GM18951 (cell line): ENCODE measurements at regions not wholly inside any gene's neighbourhood (a gene's known extent, or its start where the extent isn't known, plus 50 kb on each side); places are given as distances from the start of the nearest gene placed in this dataset.

Source experiments
- POLR2A ChIP-seq: IDR thresholded peaks from 4 replicates; pipeline ENCODE4 v1.6.1; 2011; ENCODE audit warnings: mild to moderate bottlenecking; ENCODE audit not compliant: insufficient read length, insufficient read depth; ENCODE audit errors: extremely low read depth
- in situ Hi-C: fragments of 300-500 bp; cut with MboI; formaldehyde crosslinking; loops from one replicate; pipeline ENCODE4 v1.12.0; 2022; ENCODE audit warnings: low sequenced_read_pairs, mixed read lengths, inconsistent platforms; ENCODE audit not compliant: unreplicated experiment

- TF ChIP-seq POLR2A, result no peak
- in situ Hi-C loops, result no loop called here
These were observed 150.4 kb upstream of the PCSK5 start for GRCh38 chr9:75739884-75740611.

GRCh38 chr9:75743855-75744254 is 146.6 kb upstream of the PCSK5 start:
- in situ Hi-C loops, result no loop called here

GRCh38 chr9:75754080-75754479 is 136.4 kb upstream of the PCSK5 start:
- in situ Hi-C loops, result no loop called here
- TF ChIP-seq POLR2A, result no peak

More at GRCh38 chr9:75743855-75744254, 146.6 kb upstream of the PCSK5 start:
- TF ChIP-seq POLR2A, result no peak

- no peak for TF ChIP-seq POLR2A
- in situ Hi-C loops, result no loop called here
These were observed 115.3 kb upstream of the PCSK5 start for GRCh38 chr9:75775166-75775565.

- in situ Hi-C loops, result no loop called here
- no peak for TF ChIP-seq POLR2A
These were observed 114.3 kb upstream of the PCSK5 start for GRCh38 chr9:75775966-75776691.

GRCh38 chr9:75780185-75780584 is 110.3 kb upstream of the PCSK5 start:
- TF ChIP-seq POLR2A, result no peak
- in situ Hi-C loops, result no loop called here

- TF ChIP-seq POLR2A, result no peak
- in situ Hi-C loops, result no loop called here
These were observed 102.4 kb upstream of the PCSK5 start for GRCh38 chr9:75788006-75788634.

GRCh38 chr9:75797085-75797580 is 93.3 kb upstream of the PCSK5 start:
- in situ Hi-C loops, result no loop called here
- no peak for TF ChIP-seq POLR2A

GRCh38 chr9:75798505-75798904 is 92.0 kb upstream of the PCSK5 start:
- in situ Hi-C loops, result no loop called here
- TF ChIP-seq POLR2A, result no peak

GRCh38 chr9:75803130-75803529 is 87.3 kb upstream of the PCSK5 start:
- no peak for TF ChIP-seq POLR2A
- in situ Hi-C loops, result no loop called here

GRCh38 chr9:75810063-75810462 is 80.4 kb upstream of the PCSK5 start:
- in situ Hi-C loops, result no loop called here
- TF ChIP-seq POLR2A, result no peak

- in situ Hi-C loops, result no loop called here
- no peak for TF ChIP-seq POLR2A
These were observed 78.8 kb upstream of the PCSK5 start for GRCh38 chr9:75811692-75812091.

- in situ Hi-C loops, result no loop called here
- no peak for TF ChIP-seq POLR2A
These were observed 78.3 kb upstream of the PCSK5 start for GRCh38 chr9:75812141-75812540.
